Ammon's horn (tissue), 1 donor: ENCODE measurements at regions not wholly inside any gene's neighbourhood (a gene's known extent, or its start where the extent isn't known, plus 50 kb on each side); places are given as distances from the start of the nearest gene placed in this dataset.
"Not testable (repeated sequence)": the region's sequence is repeated elsewhere in the genome, so short reads cannot be mapped to it uniquely, and the experiment has no call there.

Source experiments
- DNase-seq: peaks from one replicate; pipeline ENCODE4 v3.0.0-alpha.2; 2016; ENCODE audit warnings: low spot score

GRCh38 chr13:80881942-80882445 lies 541.1 kb upstream of the SPRY2 start:
- no peak for DNase-seq

DNA sequence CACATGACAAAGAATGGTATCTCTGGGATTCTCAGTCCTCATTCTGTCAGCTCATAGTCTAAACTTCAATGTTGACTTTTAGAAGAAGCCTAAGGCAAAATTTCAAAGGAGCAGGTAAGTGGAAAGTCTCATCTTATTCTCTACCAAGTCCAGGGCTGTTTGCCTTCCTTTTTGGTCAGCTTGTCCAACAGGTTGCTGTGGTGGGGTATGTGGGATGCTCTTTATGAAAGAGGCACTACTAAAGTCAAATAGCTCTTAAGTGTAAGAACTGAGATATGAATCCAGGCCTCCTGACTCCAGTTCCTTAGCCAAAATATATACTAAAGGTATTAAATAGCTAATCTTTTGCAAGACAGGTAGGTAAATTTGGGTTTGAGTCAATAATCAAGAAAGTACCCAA lies 540.6 kb upstream of the SPRY2 start:
- no peak for DNase-seq

- no peak for DNase-seq
These were observed 540.1 kb upstream of the SPRY2 start for GRCh38 chr13:80881034-80881433.

- no peak for DNase-seq
These were observed 537.0 kb upstream of the SPRY2 start for GRCh38 chr13:80877944-80878241.

DNA sequence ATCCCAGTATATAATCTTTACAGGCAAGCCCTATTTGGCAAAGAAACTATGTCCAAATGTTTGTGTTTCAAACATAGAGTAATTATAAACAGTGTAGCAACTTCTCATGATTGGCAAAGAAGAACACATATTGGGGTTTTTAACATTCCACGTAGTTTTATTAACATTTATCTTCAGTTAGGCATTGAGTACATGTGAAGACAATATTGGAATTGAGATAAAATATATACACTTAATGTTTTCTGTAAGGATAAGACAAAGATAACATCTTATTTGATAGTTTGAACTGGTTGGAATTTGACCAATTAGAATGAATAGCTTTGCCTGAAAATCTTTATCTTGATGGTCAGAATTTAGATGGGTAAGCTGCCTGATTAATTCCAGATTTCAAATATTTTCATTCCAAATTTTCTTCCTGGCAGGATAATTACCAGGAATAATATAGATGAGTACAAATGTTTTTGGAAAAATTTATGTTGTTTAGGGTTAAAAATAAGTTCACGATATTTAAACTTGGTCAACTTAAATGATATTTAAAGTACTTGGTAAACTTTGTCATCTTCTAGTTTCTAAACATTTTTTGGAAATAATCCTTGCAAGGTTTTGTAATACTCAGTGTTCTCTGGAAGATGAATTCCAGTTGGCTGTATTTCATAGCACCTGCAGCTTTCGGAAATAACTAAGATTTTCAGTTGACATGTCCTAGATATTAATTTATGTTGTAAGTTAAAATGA lies 536.5 kb upstream of the SPRY2 start:
- no peak for DNase-seq

GRCh38 chr13:80873589-80873988 lies 532.7 kb upstream of the SPRY2 start:
- DNase-seq, result peak; percentile 29

DNA sequence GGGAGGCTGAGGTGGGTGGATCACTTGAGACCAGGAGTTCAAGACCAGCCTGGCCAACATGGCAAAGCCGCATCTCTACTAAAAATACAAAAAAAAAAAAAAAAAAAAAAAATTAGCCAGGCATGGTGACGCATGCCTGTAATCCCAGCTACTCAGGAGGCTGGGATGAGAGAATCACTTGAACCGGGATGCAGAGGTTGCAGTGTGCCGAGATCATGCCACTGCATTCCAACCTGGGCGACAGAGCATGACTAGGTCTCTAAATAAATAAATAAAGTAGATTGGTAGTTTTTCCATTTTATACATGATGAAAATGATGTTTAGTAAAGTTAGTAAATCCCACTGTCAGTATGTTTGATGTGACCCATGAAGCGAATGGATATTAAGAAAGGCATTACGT lies 531.0 kb upstream of the SPRY2 start:
- DNase-seq, result not testable (repeated sequence)

GRCh38 chr13:80871481-80871880 lies 530.6 kb upstream of the SPRY2 start:
- DNase-seq, result no peak

DNA sequence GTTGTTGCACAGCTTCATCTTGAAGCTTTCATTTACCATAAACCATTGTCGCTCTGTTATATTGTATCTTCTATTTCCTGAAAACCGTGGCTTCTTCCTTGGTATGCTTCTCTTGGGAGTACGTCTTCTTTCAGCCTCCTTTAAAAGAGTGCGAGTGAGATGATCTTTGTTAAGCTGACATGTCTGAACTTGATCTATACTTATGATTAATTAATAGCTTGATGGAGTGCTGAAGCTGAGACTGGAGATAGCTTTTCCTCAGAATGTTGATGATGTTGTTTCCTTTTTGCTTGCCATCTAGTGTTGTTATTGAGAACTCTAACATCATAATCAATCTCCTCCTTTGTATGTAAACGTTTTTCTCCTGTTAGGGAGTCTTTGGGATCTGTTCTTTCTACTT lies 529.3 kb upstream of the SPRY2 start:
- no peak for DNase-seq

DNA sequence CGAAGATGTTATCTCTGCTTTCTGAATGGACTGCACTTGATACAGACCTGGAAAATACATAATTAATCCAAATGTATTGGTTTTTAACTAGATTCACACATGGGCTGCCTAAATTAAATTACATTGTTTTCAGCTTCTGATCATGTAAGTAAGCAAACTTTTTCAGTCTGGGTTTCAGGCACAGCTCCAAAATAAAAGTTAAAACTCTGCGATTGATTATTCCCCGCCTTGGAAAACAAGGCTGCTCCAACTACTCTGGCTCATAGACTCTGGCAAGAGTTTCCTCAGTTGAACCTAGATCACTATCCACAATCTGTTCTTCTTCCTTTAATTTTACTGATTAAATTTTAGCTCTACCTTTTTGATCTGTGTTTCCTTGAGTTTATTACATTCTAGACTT lies 526.0 kb upstream of the SPRY2 start:
- no peak for DNase-seq

DNA sequence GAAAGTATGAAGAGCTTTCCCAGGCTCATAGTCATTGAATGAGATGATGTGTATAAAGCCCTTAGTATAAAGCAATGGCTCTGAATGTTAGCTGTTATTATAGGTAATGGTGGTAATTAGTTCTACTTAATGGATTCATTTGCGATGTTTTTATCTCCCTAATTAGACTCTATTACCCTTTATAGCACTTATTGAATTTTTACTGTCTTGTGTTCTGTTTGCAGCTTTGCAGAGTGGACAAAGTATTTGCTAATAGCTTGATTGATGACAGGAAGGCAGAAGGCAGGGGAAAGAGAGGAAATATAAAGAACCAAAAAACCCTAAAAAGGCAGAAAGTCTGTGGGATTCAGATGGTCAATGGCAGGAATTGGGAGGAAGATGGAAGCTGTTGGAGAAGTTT lies 524.4 kb upstream of the SPRY2 start:
- no peak for DNase-seq

DNA sequence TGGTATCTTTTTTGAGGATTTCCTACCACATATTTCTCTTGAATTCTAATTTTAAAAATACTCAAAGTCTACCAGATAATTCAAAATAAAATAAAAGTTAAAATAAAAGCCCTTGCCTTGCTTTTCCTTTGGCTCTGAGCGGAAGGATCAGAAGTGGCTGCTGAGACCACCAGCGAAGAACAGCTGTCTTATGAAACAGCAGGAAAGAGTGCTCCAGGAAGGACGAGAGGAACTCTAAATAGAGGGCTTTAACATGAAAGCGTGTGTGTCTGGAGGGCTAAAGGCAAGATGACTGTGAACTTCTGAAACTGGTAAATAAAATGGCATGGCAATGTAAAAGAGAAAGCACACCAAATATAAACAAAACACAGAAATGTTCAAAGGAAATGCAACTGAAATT lies 521.5 kb upstream of the SPRY2 start:
- no peak for DNase-seq

DNA sequence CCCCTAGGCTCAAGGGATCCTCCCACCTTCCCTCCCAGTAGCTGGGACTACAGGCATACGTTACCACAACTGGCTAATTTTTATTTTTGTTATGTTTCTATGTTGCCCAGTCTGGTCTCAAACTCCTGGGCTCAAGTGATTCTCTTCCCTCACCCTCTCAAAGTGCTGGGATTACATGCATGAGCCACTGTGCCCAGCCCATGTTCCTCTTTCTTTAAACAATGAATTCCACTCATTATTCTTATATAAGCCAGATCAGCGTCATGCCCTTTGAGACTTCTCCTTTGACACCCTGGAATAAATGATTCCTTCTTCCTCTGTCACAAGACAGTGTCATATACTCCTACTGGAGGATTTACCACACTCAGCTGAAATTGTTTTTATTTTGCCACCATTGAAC lies 519.9 kb upstream of the SPRY2 start:
- no peak for DNase-seq

DNA sequence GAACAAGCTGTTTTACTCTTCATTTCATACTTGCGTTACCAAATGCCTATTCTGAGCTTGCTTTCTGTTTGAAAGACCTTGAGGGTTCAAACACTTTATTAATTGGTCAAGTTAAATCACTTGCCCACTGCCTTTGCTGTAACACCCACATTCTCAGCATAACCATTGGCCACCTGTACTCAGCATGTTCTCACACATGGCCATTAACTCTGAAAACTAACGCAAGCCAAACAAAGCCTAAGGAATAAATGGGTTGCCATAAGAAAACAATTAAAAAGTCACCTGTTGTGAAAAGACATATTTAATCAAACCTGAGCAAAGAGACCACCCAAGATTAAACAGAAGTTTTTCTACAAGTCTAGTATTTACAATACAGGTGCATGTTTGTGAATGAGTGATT lies 517.2 kb upstream of the SPRY2 start:
- DNase-seq, result no peak

DNA sequence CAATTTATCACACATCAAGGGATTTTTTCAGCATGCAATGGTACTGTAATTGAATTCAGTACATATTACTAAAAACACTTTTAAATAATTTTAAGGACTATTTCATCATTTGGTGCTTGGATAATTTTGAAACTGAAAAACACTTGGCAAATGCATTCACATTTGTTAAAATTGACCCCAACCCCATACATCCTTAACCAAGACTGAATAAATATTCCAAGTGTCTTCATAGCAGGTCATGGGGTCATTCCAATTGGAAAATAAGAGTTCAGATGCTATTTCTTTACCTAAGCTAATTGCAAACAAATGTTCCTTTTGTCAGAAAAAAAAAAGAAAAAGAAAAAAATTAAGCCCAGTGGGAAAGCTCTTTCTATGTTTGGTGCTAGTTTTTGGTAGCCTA lies 516.4 kb upstream of the SPRY2 start:
- no peak for DNase-seq

DNA sequence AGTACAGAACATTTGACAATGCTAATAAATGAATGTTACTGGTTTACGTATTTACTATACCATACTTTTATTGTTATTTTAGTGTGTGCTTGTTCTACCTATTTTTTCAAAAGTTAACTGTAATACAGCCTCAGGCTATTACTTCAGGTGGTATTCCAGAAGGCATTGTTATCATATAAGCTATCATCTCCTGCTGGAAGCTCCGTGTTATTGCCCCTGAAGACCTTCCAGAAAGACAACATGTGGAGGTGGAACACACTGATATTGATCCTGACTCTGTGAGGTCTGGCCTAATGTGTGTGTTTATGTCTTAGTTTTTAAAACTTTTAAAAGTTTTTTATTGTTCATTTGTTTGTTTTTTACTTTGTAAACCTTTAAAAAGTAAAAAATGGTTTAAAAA lies 509.8 kb upstream of the SPRY2 start:
- DNase-seq, result no peak

DNA sequence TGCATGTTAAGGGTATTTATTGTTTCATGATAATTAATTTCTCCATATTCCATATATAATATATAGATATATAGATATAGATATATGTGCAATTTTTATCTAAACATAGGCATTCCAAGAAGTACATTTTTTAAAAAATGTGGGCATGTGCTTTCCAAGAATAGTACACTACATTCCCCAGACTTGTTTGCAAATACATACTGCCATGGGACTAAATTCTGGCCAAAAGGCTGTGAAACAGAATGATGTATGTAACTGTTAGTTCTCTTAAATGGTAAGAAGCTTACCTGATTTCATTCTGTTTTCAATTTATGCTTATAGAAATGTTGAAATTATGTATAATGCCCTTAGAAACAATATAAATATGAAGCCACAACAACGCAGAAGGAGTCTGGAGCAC lies 503.2 kb upstream of the SPRY2 start:
- no peak for DNase-seq

DNA sequence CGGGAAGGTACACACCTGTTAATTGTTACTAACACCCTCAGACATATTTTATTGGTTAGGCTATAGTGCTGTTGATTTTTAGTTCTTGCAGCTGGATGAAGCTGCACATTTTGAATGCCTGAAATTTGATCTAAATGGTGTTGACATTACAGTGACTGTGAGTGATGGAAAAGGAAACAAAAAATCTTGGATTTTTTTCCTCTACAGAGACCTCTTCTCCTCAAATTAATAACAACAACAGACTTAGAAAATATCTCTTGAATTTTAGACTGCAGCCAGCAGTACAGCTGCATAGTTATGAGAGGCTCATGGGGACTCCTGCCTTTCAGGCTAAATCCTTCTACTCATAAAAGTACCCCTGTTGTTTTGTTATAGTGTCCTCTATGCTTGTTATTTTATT lies 500.5 kb upstream of the SPRY2 start:
- no peak for DNase-seq

DNA sequence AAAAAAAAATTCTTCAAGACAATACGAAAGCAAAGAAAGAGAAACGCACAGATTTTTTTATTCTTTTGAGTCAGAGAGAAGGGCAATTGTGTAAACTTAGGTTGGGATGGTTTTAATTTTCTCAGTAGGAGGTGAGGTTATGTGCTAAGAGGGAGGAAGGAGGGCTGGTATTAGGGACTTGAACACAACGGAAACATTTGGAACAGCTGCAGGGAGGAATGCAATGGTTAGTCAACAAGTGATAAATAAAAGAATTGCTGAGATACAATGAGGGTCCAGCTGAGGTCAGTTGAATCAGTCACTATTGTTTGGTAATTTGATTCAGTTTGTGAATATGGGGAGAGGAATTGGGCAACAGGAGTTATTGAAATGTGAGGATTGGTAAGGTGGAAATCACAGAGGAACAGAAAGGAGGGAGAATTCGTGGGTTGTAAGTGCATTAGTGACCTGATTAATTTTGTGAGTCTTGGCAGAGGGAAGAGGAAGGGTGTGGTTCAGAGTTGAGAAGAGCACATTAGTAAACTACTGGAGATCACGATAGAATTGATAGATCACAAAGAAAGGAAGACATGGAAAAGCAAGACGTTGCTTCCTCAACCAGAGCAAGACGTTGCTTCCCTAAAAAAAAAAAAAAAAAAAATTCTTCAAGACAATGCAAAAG lies 499.5 kb upstream of the SPRY2 start:
- DNase-seq, result no peak

DNA sequence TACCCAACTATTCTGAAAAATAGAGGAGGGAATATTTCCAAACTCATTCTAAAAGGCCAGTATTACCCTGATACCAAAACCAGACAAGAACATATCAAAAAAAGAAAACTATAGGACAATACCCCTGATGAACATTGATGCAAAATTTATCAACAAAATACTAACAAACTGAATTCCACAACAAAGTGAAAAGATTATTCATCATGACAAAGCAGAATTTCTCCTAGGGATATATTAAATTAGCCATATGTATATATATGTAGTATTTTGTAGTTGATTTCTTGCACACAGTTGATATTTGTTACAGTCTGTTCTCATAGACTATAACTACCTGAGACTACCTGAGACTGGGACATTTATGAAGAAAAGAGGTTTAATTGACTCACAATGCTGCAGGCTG lies 495.0 kb upstream of the SPRY2 start:
- DNase-seq, result no peak

DNA sequence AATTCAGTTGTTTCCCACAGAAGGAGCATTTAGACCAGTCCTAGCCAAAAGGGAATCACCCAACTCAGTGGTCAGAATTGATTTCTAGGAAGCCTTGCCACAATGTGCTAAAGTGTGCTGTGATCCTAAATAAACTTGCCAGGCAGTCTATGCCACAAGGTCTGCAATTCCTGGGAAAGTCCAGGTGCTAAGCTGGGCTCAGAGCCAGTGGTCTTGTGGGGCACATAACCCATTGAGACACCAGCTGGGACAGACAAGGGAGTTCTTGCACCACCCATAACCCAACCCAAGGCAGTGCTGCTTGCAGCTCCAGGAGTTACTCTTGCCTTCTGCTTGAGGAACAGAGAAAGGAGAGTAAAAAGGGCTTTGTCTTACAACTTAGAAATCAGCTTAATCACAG lies 489.5 kb upstream of the SPRY2 start:
- no peak for DNase-seq

- no peak for DNase-seq
These were observed 487.8 kb upstream of the SPRY2 start for GRCh38 chr13:80828759-80829158.

- no peak for DNase-seq
These were observed 484.4 kb upstream of the SPRY2 start for GRCh38 chr13:80825276-80825675.

DNA sequence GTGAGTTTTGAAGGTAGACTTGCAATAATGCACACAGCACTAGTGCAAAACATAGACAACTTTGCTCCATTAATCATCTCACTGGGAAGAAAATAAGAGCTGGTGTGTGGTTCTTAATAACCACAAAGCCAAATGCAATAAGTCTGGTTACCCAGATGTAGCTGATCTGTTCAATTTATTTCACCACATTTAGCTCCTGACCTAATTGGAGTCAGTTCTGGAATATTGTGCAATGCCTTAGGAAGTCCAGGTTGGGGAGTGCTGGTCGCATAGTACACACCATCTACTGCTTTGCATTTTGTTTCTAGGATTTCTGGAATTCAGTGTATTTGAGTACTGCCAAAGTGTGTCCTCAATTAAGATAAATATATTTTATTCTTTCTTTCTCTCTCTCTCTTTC lies 483.3 kb upstream of the SPRY2 start:
- DNase-seq, result no peak
